ENCODE measurements at regions not wholly inside any gene's neighbourhood (a gene's known extent, or its start where the extent isn't known, plus 50 kb on each side); places are given as distances from the start of the nearest gene placed in this dataset.

GRCh38 chr18:4802296-4802695 is 347.2 kb upstream of the DLGAP1 start:
- H3K4me3 ChIP-seq (ENCODE audit: low read length in 2 of 2): no peak overlapping the region
- H3K27ac ChIP-seq (ENCODE audit: low read depth in 1 of 2, low read length in 2 of 2): no peak overlapping the region
- H3K4me1 ChIP-seq (ENCODE audit: control insufficient read depth in 1 of 2, insufficient read depth in 2 of 2, low read length in 2 of 2): peaks cover 0 to 1% of the 10 kb centered on the region in 2 donors
- H3K36me3 ChIP-seq (ENCODE audit: control insufficient read depth in 1 of 2, insufficient read depth in 2 of 2, low read length in 1 of 2): no peaks in the 10 kb centered on the region
- 84 to 97% methylated on average over 2 of the region's 2 CpGs for WGBS, 2 donors
- no peaks in the 10 kb centered on the region for H3K27me3 ChIP-seq (ENCODE audit: control insufficient read depth in 1 of 2, insufficient read depth in 2 of 2, low read length in 1 of 2)
- DNase-seq (no peak), ATAC-seq (ENCODE audit: low FRiP score) (no peak)
- intact Hi-C loops (cut with DNase I): no loop called here
- peaks cover 2% of the 10 kb centered on the region for H3K9me3 ChIP-seq (ENCODE audit: control insufficient read depth, low read length)

GRCh38 chr18:4801151-4801550 is 346.0 kb upstream of the DLGAP1 start:
- Histone ChIP-seq H3K4me3 (ENCODE audit: low read length in 2 of 2) (no peak overlapping the region), H3K27ac (ENCODE audit: low read depth in 1 of 2, low read length in 2 of 2) (no peak overlapping the region), H3K4me1 (ENCODE audit: control insufficient read depth in 1 of 2, insufficient read depth in 2 of 2, low read length in 2 of 2) (no peaks in the 10 kb centered on the region), H3K27me3 (ENCODE audit: control insufficient read depth in 1 of 2, insufficient read depth in 2 of 2, low read length in 1 of 2) (no peaks in the 10 kb centered on the region), H3K9me3 (ENCODE audit: control insufficient read depth, low read length) (peaks cover 2% of the 10 kb centered on the region), H3K36me3 (ENCODE audit: control insufficient read depth in 1 of 2, insufficient read depth in 2 of 2, low read length in 1 of 2) (no peaks in the 10 kb centered on the region)
- intact Hi-C loops (cut with DNase I): no loop called here
- DNase-seq: no peak
- WGBS, 2 donors: 96 to 98% methylated on average over 2 of the region's 2 CpGs
- no peak for ATAC-seq (ENCODE audit: low FRiP score)

- WGBS, 2 donors: 59 to 61% methylated on average over 3 of the region's 3 CpGs
- no peaks in the 10 kb centered on the region for H3K27me3 ChIP-seq (ENCODE audit: control insufficient read depth in 1 of 2, insufficient read depth in 2 of 2, low read length in 1 of 2)
- H3K9me3 ChIP-seq (ENCODE audit: control insufficient read depth, low read length): peaks cover 2% of the 10 kb centered on the region
- H3K4me1 ChIP-seq (ENCODE audit: control insufficient read depth in 1 of 2, insufficient read depth in 2 of 2, low read length in 2 of 2): no peaks in the 10 kb centered on the region
- no peaks in the 10 kb centered on the region for H3K36me3 ChIP-seq (ENCODE audit: control insufficient read depth in 1 of 2, insufficient read depth in 2 of 2, low read length in 1 of 2)
- intact Hi-C loops (cut with DNase I): no loop called here
- ATAC-seq (ENCODE audit: low FRiP score) (no peak), DNase-seq (no peak)
- no peak overlapping the region for H3K27ac ChIP-seq (ENCODE audit: low read depth in 1 of 2, low read length in 2 of 2)
- no peak overlapping the region for H3K4me3 ChIP-seq (ENCODE audit: low read length in 2 of 2)
Measured at GRCh38 chr18:4797002-4797685, 342.0 kb upstream of the DLGAP1 start.

GRCh38 chr18:4789506-4789905 is 334.4 kb upstream of the DLGAP1 start:
- Histone ChIP-seq H3K9me3 (ENCODE audit: control insufficient read depth, low read length) (no peaks in the 10 kb centered on the region), H3K4me3 (ENCODE audit: low read length in 2 of 2) (no peak overlapping the region), H3K27me3 (ENCODE audit: control insufficient read depth in 1 of 2, insufficient read depth in 2 of 2, low read length in 1 of 2) (no peaks in the 10 kb centered on the region), H3K27ac (ENCODE audit: low read depth in 1 of 2, low read length in 2 of 2) (no peak overlapping the region), H3K36me3 (ENCODE audit: control insufficient read depth in 1 of 2, insufficient read depth in 2 of 2, low read length in 1 of 2) (no peaks in the 10 kb centered on the region), H3K4me1 (ENCODE audit: control insufficient read depth in 1 of 2, insufficient read depth in 2 of 2, low read length in 2 of 2) (no peaks in the 10 kb centered on the region)
- intact Hi-C loops (cut with DNase I): no loop called here
- WGBS, 2 donors: 95 to 99% methylated on average over 1 of the region's 1 CpG
- ATAC-seq (ENCODE audit: low FRiP score) (no peak), DNase-seq (no peak)

- H3K9me3 ChIP-seq (ENCODE audit: control insufficient read depth, low read length): peaks cover 1% of the 10 kb centered on the region
- H3K4me3 ChIP-seq (ENCODE audit: low read length in 2 of 2): no peak overlapping the region
- no peaks in the 10 kb centered on the region for H3K4me1 ChIP-seq (ENCODE audit: control insufficient read depth in 1 of 2, insufficient read depth in 2 of 2, low read length in 2 of 2)
- no peaks in the 10 kb centered on the region for H3K36me3 ChIP-seq (ENCODE audit: control insufficient read depth in 1 of 2, insufficient read depth in 2 of 2, low read length in 1 of 2)
- ATAC-seq (ENCODE audit: low FRiP score) (no peak), DNase-seq (no peak)
- H3K27ac ChIP-seq (ENCODE audit: low read depth in 1 of 2, low read length in 2 of 2): no peak overlapping the region
- H3K27me3 ChIP-seq (ENCODE audit: control insufficient read depth in 1 of 2, insufficient read depth in 2 of 2, low read length in 1 of 2): no peaks in the 10 kb centered on the region
- WGBS, 2 donors: 81 to 84% methylated on average over 1 of the region's 1 CpG
- intact Hi-C loops (cut with DNase I): no loop called here
Measured at GRCh38 chr18:4781873-4782272, 326.8 kb upstream of the DLGAP1 start.

GRCh38 chr18:4765401-4765800 is 310.3 kb upstream of the DLGAP1 start:
- Histone ChIP-seq H3K27ac (ENCODE audit: low read depth in 1 of 2, low read length in 2 of 2) (no peak overlapping the region), H3K4me1 (ENCODE audit: control insufficient read depth in 1 of 2, insufficient read depth in 2 of 2, low read length in 2 of 2) (no peaks in the 10 kb centered on the region), H3K36me3 (ENCODE audit: control insufficient read depth in 1 of 2, insufficient read depth in 2 of 2, low read length in 1 of 2) (no peaks in the 10 kb centered on the region), H3K4me3 (ENCODE audit: low read length in 2 of 2) (no peak overlapping the region), H3K9me3 (ENCODE audit: control insufficient read depth, low read length) (no peaks in the 10 kb centered on the region), H3K27me3 (ENCODE audit: control insufficient read depth in 1 of 2, insufficient read depth in 2 of 2, low read length in 1 of 2) (no peaks in the 10 kb centered on the region)
- ATAC-seq (ENCODE audit: low FRiP score) (no peak), DNase-seq (no peak)
- 77 to 82% methylated on average over 3 of the region's 3 CpGs for WGBS, 2 donors
- intact Hi-C loops (cut with DNase I): loop anchor here in 1 of 2 donors (10.0 kb wide), 1 partner anchor 259 kb away; no protein-coding TSS in a partner anchor

- Histone ChIP-seq H3K4me1 (ENCODE audit: control insufficient read depth in 1 of 2, insufficient read depth in 2 of 2, low read length in 2 of 2) (no peaks in the 10 kb centered on the region), H3K27me3 (ENCODE audit: control insufficient read depth in 1 of 2, insufficient read depth in 2 of 2, low read length in 1 of 2) (no peaks in the 10 kb centered on the region), H3K4me3 (ENCODE audit: low read length in 2 of 2) (no peak overlapping the region), H3K36me3 (ENCODE audit: control insufficient read depth in 1 of 2, insufficient read depth in 2 of 2, low read length in 1 of 2) (no peaks in the 10 kb centered on the region), H3K9me3 (ENCODE audit: control insufficient read depth, low read length) (no peaks in the 10 kb centered on the region), H3K27ac (ENCODE audit: low read depth in 1 of 2, low read length in 2 of 2) (no peak overlapping the region)
- ATAC-seq (ENCODE audit: low FRiP score) (no peak), DNase-seq (no peak)
- intact Hi-C loops (cut with DNase I): loop anchor here in 1 of 2 donors (10.0 kb wide), 1 partner anchor 262 kb away; no protein-coding TSS in a partner anchor
- 45 to 60% methylated on average over 3 of the region's 3 CpGs for WGBS, 2 donors
Measured at GRCh38 chr18:4762330-4762729, 307.2 kb upstream of the DLGAP1 start.

GRCh38 chr18:4758980-4759379 is 303.9 kb upstream of the DLGAP1 start:
- no peaks in the 10 kb centered on the region for H3K9me3 ChIP-seq (ENCODE audit: control insufficient read depth, low read length)
- no peak for ATAC-seq (ENCODE audit: low FRiP score)
- intact Hi-C loops (cut with DNase I): no loop called here
- no peak overlapping the region for H3K27ac ChIP-seq (ENCODE audit: low read depth in 1 of 2, low read length in 2 of 2)
- H3K4me1 ChIP-seq (ENCODE audit: control insufficient read depth in 1 of 2, insufficient read depth in 2 of 2, low read length in 2 of 2): no peaks in the 10 kb centered on the region
- no peaks in the 10 kb centered on the region for H3K36me3 ChIP-seq (ENCODE audit: control insufficient read depth in 1 of 2, insufficient read depth in 2 of 2, low read length in 1 of 2)
- no peak for DNase-seq
- no peaks in the 10 kb centered on the region for H3K27me3 ChIP-seq (ENCODE audit: control insufficient read depth in 1 of 2, insufficient read depth in 2 of 2, low read length in 1 of 2)
- 74 to 84% methylated on average over 4 of the region's 4 CpGs for WGBS, 2 donors
- H3K4me3 ChIP-seq (ENCODE audit: low read length in 2 of 2): no peak overlapping the region

- no peaks in the 10 kb centered on the region for H3K36me3 ChIP-seq (ENCODE audit: control insufficient read depth in 1 of 2, insufficient read depth in 2 of 2, low read length in 1 of 2)
- no peak overlapping the region for H3K4me3 ChIP-seq (ENCODE audit: low read length in 2 of 2)
- WGBS, 2 donors: 86 to 88% methylated on average over 4 of the region's 4 CpGs
- no peaks in the 10 kb centered on the region for H3K27me3 ChIP-seq (ENCODE audit: control insufficient read depth in 1 of 2, insufficient read depth in 2 of 2, low read length in 1 of 2)
- intact Hi-C loops (cut with DNase I): no loop called here
- DNase-seq (no peak), ATAC-seq (ENCODE audit: low FRiP score) (no peak)
- no peak overlapping the region for H3K27ac ChIP-seq (ENCODE audit: low read depth in 1 of 2, low read length in 2 of 2)
- H3K9me3 ChIP-seq (ENCODE audit: control insufficient read depth, low read length): no peaks in the 10 kb centered on the region
- H3K4me1 ChIP-seq (ENCODE audit: control insufficient read depth in 1 of 2, insufficient read depth in 2 of 2, low read length in 2 of 2): no peaks in the 10 kb centered on the region
Measured at GRCh38 chr18:4755848-4756247, 300.7 kb upstream of the DLGAP1 start.

All from aorta (tissue), 5 donors.